ENCODE measurements at regions not wholly inside any gene's neighbourhood (a gene's known extent, or its start where the extent isn't known, plus 50 kb on each side); places are given as distances from the start of the nearest gene placed in this dataset.

DNA sequence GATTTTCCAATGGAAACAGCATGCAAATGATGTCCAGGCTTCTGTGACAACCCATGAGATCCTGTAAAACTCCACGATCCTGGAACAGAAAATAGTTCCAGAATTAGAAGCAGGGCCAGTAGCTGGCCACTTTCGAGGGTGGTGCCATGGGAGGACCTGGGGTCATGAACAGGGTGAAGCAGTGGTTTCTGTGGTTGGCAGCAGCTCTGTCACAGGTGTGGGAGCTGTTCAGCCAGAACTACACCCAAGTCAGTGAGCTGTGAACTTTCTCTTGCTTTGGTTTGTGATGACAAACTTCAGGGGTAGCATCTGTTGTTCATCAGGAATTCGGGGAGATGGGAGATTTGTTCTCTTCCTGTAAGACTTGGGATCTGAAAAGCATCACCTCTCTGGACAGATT, 314.4 kb upstream of the NT5C1B start:
- TF ChIP-seq, protein P1, sequence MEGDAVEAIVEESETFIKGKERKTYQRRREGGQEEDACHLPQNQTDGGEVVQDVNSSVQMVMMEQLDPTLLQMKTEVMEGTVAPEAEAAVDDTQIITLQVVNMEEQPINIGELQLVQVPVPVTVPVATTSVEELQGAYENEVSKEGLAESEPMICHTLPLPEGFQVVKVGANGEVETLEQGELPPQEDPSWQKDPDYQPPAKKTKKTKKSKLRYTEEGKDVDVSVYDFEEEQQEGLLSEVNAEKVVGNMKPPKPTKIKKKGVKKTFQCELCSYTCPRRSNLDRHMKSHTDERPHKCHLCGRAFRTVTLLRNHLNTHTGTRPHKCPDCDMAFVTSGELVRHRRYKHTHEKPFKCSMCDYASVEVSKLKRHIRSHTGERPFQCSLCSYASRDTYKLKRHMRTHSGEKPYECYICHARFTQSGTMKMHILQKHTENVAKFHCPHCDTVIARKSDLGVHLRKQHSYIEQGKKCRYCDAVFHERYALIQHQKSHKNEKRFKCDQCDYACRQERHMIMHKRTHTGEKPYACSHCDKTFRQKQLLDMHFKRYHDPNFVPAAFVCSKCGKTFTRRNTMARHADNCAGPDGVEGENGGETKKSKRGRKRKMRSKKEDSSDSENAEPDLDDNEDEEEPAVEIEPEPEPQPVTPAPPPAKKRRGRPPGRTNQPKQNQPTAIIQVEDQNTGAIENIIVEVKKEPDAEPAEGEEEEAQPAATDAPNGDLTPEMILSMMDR (optimal IDR thresholded peaks at IDR 0.05 in 1 of 3, IDR thresholded peaks at IDR 0.05 in 1 of 3, conservative IDR thresholded peaks at IDR 0.05 in 1 of 3; ENCODE audit: extremely low read depth in 1 of 3, insufficient read depth in 2 of 3, low read length in 3 of 3) = no peak
- no peak for TF ChIP-seq EZH2 (IDR thresholded peaks at IDR 0.05; ENCODE audit: low read length)

All from keratinocyte (primary cell).